ENCODE measurements at regions not wholly inside any gene's neighbourhood (a gene's known extent, or its start where the extent isn't known, plus 50 kb on each side); places are given as distances from the start of the nearest gene placed in this dataset.

DNA sequence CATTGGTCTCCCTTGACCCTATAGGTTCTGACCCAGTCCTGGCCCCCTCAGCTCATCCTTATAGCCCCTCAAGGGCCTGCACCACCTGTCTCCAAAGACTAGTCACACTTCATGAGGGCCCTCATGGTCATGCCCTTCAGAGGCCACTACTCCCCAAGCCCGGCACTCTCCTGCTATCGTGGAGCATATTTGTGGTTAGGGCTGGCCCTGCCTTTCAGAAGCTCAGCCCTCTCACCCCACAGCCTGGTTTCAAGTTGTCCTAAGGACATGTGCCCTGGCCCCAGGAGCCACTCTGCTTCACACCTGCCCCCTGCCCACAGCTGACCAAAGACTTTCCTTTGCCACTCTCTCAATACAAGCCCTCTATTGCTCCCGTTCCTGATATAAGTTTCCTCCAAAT is 60.3 kb upstream of the LBX1 start:
- TF ChIP-seq, protein P1, sequence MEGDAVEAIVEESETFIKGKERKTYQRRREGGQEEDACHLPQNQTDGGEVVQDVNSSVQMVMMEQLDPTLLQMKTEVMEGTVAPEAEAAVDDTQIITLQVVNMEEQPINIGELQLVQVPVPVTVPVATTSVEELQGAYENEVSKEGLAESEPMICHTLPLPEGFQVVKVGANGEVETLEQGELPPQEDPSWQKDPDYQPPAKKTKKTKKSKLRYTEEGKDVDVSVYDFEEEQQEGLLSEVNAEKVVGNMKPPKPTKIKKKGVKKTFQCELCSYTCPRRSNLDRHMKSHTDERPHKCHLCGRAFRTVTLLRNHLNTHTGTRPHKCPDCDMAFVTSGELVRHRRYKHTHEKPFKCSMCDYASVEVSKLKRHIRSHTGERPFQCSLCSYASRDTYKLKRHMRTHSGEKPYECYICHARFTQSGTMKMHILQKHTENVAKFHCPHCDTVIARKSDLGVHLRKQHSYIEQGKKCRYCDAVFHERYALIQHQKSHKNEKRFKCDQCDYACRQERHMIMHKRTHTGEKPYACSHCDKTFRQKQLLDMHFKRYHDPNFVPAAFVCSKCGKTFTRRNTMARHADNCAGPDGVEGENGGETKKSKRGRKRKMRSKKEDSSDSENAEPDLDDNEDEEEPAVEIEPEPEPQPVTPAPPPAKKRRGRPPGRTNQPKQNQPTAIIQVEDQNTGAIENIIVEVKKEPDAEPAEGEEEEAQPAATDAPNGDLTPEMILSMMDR (IDR thresholded peaks at IDR 0.05 in 2 of 3, conservative IDR thresholded peaks at IDR 0.05 in 1 of 3; ENCODE audit: borderline replicate concordance in 1 of 3, insufficient read depth in 1 of 3, low read depth in 2 of 3, low read length in 2 of 3) = no peak
- no peak for TF ChIP-seq SP1 (IDR thresholded peaks at IDR 0.05; ENCODE audit: low read depth)
- no peak for TF ChIP-seq POLR2AphosphoS5 (IDR thresholded peaks at IDR 0.05; ENCODE audit: low read depth, low read length)
- TF ChIP-seq YY1 (IDR thresholded peaks at IDR 0.05; ENCODE audit: extremely low read depth, insufficient replicate concordance, low read depth, low read length) = no peak
- no peak for TF ChIP-seq POLR2A (IDR thresholded peaks at IDR 0.05; ENCODE audit: borderline replicate concordance, extremely low read depth, insufficient read depth, insufficient read length)
- no peak for TF ChIP-seq EZH2 (IDR thresholded peaks at IDR 0.05)
- TF ChIP-seq JUND (IDR thresholded peaks at IDR 0.05) = no peak
- TF ChIP-seq, protein P2, sequence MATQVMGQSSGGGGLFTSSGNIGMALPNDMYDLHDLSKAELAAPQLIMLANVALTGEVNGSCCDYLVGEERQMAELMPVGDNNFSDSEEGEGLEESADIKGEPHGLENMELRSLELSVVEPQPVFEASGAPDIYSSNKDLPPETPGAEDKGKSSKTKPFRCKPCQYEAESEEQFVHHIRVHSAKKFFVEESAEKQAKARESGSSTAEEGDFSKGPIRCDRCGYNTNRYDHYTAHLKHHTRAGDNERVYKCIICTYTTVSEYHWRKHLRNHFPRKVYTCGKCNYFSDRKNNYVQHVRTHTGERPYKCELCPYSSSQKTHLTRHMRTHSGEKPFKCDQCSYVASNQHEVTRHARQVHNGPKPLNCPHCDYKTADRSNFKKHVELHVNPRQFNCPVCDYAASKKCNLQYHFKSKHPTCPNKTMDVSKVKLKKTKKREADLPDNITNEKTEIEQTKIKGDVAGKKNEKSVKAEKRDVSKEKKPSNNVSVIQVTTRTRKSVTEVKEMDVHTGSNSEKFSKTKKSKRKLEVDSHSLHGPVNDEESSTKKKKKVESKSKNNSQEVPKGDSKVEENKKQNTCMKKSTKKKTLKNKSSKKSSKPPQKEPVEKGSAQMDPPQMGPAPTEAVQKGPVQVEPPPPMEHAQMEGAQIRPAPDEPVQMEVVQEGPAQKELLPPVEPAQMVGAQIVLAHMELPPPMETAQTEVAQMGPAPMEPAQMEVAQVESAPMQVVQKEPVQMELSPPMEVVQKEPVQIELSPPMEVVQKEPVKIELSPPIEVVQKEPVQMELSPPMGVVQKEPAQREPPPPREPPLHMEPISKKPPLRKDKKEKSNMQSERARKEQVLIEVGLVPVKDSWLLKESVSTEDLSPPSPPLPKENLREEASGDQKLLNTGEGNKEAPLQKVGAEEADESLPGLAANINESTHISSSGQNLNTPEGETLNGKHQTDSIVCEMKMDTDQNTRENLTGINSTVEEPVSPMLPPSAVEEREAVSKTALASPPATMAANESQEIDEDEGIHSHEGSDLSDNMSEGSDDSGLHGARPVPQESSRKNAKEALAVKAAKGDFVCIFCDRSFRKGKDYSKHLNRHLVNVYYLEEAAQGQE (IDR thresholded peaks at IDR 0.05; ENCODE audit: low read depth) = no peak
- TF ChIP-seq TCF7L2 (IDR thresholded peaks at IDR 0.05; ENCODE audit: borderline replicate concordance, extremely low read depth, insufficient read depth, insufficient read length) = no peak
- TF ChIP-seq ZNF274 (IDR thresholded peaks at IDR 0.05; ENCODE audit: low read depth, low read length) = no peak
- TF ChIP-seq RAD21 (IDR thresholded peaks at IDR 0.05; ENCODE audit: low read depth) = no peak
- TF ChIP-seq EZH2phosphoT487 (IDR thresholded peaks at IDR 0.05; ENCODE audit: borderline replicate concordance) = no peak
